ENCODE measurements at regions not wholly inside any gene's neighbourhood (a gene's known extent, or its start where the extent isn't known, plus 50 kb on each side); places are given as distances from the start of the nearest gene placed in this dataset.

DNA sequence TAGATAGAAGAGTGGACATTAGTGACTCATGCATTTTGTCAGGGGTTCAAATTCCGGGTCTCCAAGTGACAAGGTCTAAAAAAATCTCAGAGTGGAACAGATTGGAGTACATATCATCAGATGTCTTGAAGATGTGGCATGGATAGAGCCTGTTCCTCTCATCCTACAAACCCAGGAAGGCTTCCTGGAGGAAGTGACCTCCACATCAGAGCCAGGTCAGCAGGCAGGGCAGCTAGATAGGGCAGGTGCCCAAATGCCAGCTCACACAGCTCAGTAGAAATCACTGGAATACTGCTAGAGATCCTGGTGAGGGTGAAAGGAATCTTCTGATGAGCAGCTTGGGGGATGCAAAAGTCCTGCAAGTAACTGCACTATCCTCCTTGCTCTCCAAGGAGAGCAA, 196.6 kb upstream of the SDK2 start:
- H3K4me1 ChIP-seq (ENCODE audit: control insufficient read depth, insufficient read depth, low read length, poor library complexity, severe bottlenecking), result peaks cover under 1% of the 10 kb centered on the region
- ATAC-seq (ENCODE audit: low read depth in 2 of 2) (no peak), DNase-seq (no peak)
- Mint-ChIP-seq H3K4me1 (peaks cover 0 to 12% (median under 1%) of the 10 kb centered on the region in 4 donors), H3K9me3 (peaks cover 0 to 4% (median 0%) of the 10 kb centered on the region in 7 donors), H3K4me3 (no peak overlapping the region), H3K36me3 (no peaks in the 10 kb centered on the region), H3K27me3 (no peaks in the 10 kb centered on the region), H3K27ac (peak overlapping the region in 1 of 3 donors; percentile 29)
- H3K27ac ChIP-seq (ENCODE audit: insufficient read depth, low read length, poor library complexity, severe bottlenecking), result no peak overlapping the region
- no peaks in the 10 kb centered on the region for H3K9me3 ChIP-seq (ENCODE audit: control insufficient read depth in 2 of 2, low read length in 2 of 2)
- H3K27me3 ChIP-seq (ENCODE audit: control insufficient read depth, insufficient read depth, low read length), result no peaks in the 10 kb centered on the region
- no peaks in the 10 kb centered on the region for H3K36me3 ChIP-seq (ENCODE audit: control insufficient read depth, insufficient read depth, low read length)
- H3K4me3 ChIP-seq (ENCODE audit: low read depth, low read length), result no peak overlapping the region

DNA sequence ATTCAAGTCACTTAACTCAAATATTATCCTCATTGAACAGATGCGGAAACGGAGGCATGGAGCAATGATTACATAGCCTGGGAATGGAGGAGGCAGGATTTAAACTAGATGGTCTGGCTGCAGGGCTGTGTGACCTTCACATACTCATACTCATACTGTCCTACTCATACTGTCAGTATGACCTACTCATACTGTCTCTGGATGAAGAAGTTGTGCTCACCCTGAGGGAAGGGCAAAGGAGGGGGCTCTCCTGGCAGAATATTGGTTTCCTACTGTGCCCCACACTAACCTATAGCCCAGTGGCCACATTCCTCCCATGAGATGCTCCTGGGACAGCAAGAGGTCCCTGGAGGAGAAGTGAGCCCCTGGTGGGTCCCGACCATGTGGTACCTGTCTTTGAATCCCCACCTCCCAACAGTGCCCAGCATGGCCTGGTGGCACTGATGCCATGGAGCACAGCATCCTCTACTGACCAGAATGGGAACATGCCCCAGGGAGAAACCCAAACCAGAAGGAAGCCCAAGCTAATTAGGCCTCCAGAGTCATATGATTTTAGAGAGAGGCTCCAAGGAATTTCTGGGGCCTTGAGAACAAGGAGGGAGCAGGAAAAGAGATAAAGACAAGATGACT, 197.3 kb upstream of the SDK2 start:
- peak overlapping the region in 2 of 3 donors; percentile 58 to 78 for H3K27ac Mint-ChIP-seq
- no peaks in the 10 kb centered on the region for H3K9me3 ChIP-seq (ENCODE audit: control insufficient read depth in 2 of 2, low read length in 2 of 2)
- H3K4me3 ChIP-seq (ENCODE audit: low read depth, low read length), result no peak overlapping the region
- ATAC-seq (ENCODE audit: low read depth in 2 of 2) (no peak), DNase-seq (peak in 1 of 3 donors; percentile 20)
- no peaks in the 10 kb centered on the region for H3K36me3 Mint-ChIP-seq
- H3K27ac ChIP-seq (ENCODE audit: insufficient read depth, low read length, poor library complexity, severe bottlenecking), result no peak overlapping the region
- peaks cover 0 to 8% (median 0%) of the 10 kb centered on the region in 4 donors for H3K4me1 Mint-ChIP-seq
- H3K27me3 Mint-ChIP-seq, result peaks cover 2% of the 10 kb centered on the region
- peaks cover 0 to 3% (median 0%) of the 10 kb centered on the region in 7 donors for H3K9me3 Mint-ChIP-seq
- no peaks in the 10 kb centered on the region for H3K4me1 ChIP-seq (ENCODE audit: control insufficient read depth, insufficient read depth, low read length, poor library complexity, severe bottlenecking)
- H3K36me3 ChIP-seq (ENCODE audit: control insufficient read depth, insufficient read depth, low read length), result no peaks in the 10 kb centered on the region
- no peaks in the 10 kb centered on the region for H3K27me3 ChIP-seq (ENCODE audit: control insufficient read depth, insufficient read depth, low read length)
- H3K4me3 Mint-ChIP-seq, result no peak overlapping the region

DNA sequence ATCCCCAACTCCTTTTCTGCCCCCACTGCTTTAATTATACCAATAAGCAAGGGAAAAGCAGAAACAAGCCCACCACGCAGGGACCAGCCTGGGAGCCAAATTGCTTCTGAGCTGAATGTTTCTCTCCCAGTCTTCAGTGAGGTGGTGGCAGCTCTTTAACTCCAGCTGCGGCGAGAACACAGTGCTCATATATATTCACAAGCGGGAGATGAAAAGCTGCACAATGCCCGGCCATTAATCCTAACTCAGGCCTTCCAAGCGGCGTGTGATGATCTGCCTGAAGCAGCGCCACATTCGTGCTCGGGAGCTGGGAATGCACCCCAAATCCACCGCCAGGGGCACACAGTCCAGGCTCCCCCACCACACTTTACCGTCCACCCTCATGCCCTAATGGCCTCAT, 203.7 kb upstream of the SDK2 start:
- Mint-ChIP-seq H3K27me3 (peaks cover 5% of the 10 kb centered on the region), H3K4me1 (peaks cover 0 to 10% (median under 1%) of the 10 kb centered on the region in 4 donors), H3K27ac (no peak overlapping the region), H3K4me3 (no peak overlapping the region), H3K36me3 (no peaks in the 10 kb centered on the region), H3K9me3 (no peaks in the 10 kb centered on the region)
- Histone ChIP-seq H3K4me1 (ENCODE audit: control insufficient read depth, insufficient read depth, low read length, poor library complexity, severe bottlenecking) (no peaks in the 10 kb centered on the region), H3K4me3 (ENCODE audit: low read depth, low read length) (no peak overlapping the region), H3K27me3 (ENCODE audit: control insufficient read depth, insufficient read depth, low read length) (no peaks in the 10 kb centered on the region), H3K9me3 (ENCODE audit: control insufficient read depth in 2 of 2, low read length in 2 of 2) (no peaks in the 10 kb centered on the region), H3K36me3 (ENCODE audit: control insufficient read depth, insufficient read depth, low read length) (no peaks in the 10 kb centered on the region), H3K27ac (ENCODE audit: insufficient read depth, low read length, poor library complexity, severe bottlenecking) (no peak overlapping the region)
- no peak for DNase-seq
- no peak for ATAC-seq (ENCODE audit: low read depth in 2 of 2)

DNA sequence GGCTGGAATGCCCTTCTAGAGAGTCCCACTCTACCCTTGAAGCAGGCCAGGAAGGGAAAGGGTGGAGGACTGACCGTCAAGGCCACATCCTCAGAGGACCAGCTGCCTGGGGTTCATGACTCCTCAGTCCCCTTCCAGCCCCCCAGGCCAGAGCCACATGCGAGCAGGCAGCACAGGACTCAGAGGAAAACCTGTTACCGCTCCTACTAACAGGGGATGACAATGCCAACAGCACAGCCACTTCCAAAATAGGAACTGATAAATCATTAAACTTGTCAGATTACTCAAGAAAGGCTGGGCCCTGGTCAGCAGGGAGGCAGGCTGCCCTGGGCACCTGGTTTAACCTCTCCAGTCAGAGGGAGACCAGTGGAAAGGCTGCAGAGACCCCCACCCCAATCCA, 206.2 kb upstream of the SDK2 start:
- DNase-seq (no peak), ATAC-seq (ENCODE audit: low read depth in 2 of 2) (no peak)
- H3K4me3 Mint-ChIP-seq, result no peak overlapping the region
- H3K36me3 ChIP-seq (ENCODE audit: control insufficient read depth, insufficient read depth, low read length), result no peaks in the 10 kb centered on the region
- no peaks in the 10 kb centered on the region for H3K9me3 ChIP-seq (ENCODE audit: control insufficient read depth in 2 of 2, low read length in 2 of 2)
- no peaks in the 10 kb centered on the region for H3K4me1 ChIP-seq (ENCODE audit: control insufficient read depth, insufficient read depth, low read length, poor library complexity, severe bottlenecking)
- no peak overlapping the region for H3K27ac Mint-ChIP-seq
- peaks cover 0 to 8% (median 0%) of the 10 kb centered on the region in 7 donors for H3K9me3 Mint-ChIP-seq
- H3K27me3 ChIP-seq (ENCODE audit: control insufficient read depth, insufficient read depth, low read length), result no peaks in the 10 kb centered on the region
- H3K4me1 Mint-ChIP-seq, result peaks cover 0 to 10% (median under 1%) of the 10 kb centered on the region in 4 donors
- H3K36me3 Mint-ChIP-seq, result no peaks in the 10 kb centered on the region
- peaks cover 5% of the 10 kb centered on the region for H3K27me3 Mint-ChIP-seq
- no peak overlapping the region for H3K4me3 ChIP-seq (ENCODE audit: low read depth, low read length)
- H3K27ac ChIP-seq (ENCODE audit: insufficient read depth, low read length, poor library complexity, severe bottlenecking), result no peak overlapping the region

DNA sequence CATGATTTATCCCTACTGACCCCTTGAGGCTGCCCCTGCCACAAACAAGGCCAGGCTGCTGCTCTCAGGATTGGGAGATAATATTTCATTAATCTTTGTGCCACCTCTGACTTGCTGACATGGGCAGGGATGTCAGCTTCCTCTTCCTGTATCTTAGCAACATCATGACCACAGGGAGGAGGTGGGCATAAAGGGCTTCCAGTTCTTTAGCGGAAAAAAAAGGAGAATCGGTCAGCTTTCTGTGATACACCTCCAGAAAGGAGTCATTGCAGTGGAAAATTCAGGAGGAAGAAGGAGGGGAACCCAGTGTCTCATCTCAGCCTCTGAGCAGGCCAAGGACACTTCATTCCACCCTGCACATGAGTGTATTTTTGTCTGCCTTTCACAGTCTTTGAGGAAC, 206.8 kb upstream of the SDK2 start:
- H3K27me3 Mint-ChIP-seq, result peaks cover 5% of the 10 kb centered on the region
- ATAC-seq (ENCODE audit: low read depth in 2 of 2), result no peak
- H3K4me1 Mint-ChIP-seq, result peaks cover 0 to 10% (median under 1%) of the 10 kb centered on the region in 4 donors
- no peak for DNase-seq
- peaks cover 0 to 8% (median 0%) of the 10 kb centered on the region in 7 donors for H3K9me3 Mint-ChIP-seq
- H3K4me3 Mint-ChIP-seq, result no peak overlapping the region
- no peaks in the 10 kb centered on the region for H3K36me3 Mint-ChIP-seq
- H3K27ac ChIP-seq (ENCODE audit: insufficient read depth, low read length, poor library complexity, severe bottlenecking), result no peak overlapping the region
- H3K4me3 ChIP-seq (ENCODE audit: low read depth, low read length), result no peak overlapping the region
- peak overlapping the region in 2 of 3 donors; percentile 20 to 31 for H3K27ac Mint-ChIP-seq
- H3K4me1 ChIP-seq (ENCODE audit: control insufficient read depth, insufficient read depth, low read length, poor library complexity, severe bottlenecking), result no peaks in the 10 kb centered on the region
- H3K36me3 ChIP-seq (ENCODE audit: control insufficient read depth, insufficient read depth, low read length), result no peaks in the 10 kb centered on the region
- H3K27me3 ChIP-seq (ENCODE audit: control insufficient read depth, insufficient read depth, low read length), result no peaks in the 10 kb centered on the region
- H3K9me3 ChIP-seq (ENCODE audit: control insufficient read depth in 2 of 2, low read length in 2 of 2), result no peaks in the 10 kb centered on the region

GRCh38 chr17:73851921-73852320, 207.7 kb upstream of the SDK2 start:
- Mint-ChIP-seq H3K27ac (no peak overlapping the region), H3K4me3 (peak overlapping the region in 1 of 4 donors; percentile 27), H3K9me3 (peaks cover 0 to 8% (median 0%) of the 10 kb centered on the region in 7 donors), H3K27me3 (no peaks in the 10 kb centered on the region), H3K36me3 (no peaks in the 10 kb centered on the region), H3K4me1 (peaks cover 0 to 10% (median under 1%) of the 10 kb centered on the region in 4 donors)
- H3K4me3 ChIP-seq (ENCODE audit: low read depth, low read length), result no peak overlapping the region
- no peaks in the 10 kb centered on the region for H3K9me3 ChIP-seq (ENCODE audit: control insufficient read depth in 2 of 2, low read length in 2 of 2)
- no peak for DNase-seq
- H3K27ac ChIP-seq (ENCODE audit: insufficient read depth, low read length, poor library complexity, severe bottlenecking), result no peak overlapping the region
- no peaks in the 10 kb centered on the region for H3K27me3 ChIP-seq (ENCODE audit: control insufficient read depth, insufficient read depth, low read length)
- H3K4me1 ChIP-seq (ENCODE audit: control insufficient read depth, insufficient read depth, low read length, poor library complexity, severe bottlenecking), result no peaks in the 10 kb centered on the region
- no peaks in the 10 kb centered on the region for H3K36me3 ChIP-seq (ENCODE audit: control insufficient read depth, insufficient read depth, low read length)
- no peak for ATAC-seq (ENCODE audit: low read depth in 2 of 2)

DNA sequence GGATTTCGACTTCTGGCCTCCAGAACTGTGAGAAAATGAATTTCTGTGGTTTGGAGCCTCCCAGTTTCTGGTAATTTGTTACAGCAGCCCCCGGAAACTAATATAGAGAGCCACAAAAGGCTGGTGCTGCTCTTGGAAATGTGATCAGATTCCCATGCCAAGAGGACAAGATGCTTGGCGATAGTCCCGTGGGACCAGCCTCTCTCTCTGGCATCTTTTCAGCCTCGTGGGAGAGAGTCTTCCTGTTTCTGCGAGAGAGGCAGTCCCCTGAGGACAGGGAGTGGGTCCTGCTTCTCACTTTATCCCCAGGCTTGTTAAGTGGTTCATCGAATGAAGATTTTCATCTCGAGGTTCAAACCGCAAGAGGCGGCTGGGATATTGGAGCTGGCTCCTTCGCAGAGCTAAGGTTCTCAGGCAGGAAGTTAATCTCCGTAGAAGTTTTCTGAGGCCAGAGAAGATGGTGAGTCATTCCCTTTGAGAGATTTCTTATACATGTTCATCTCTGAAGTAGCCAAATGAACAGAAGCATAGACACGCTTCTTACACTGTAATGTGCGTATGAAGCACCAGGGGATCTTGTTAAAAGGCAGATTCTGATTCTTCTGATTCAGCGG, 211.6 kb upstream of the SDK2 start:
- Mint-ChIP-seq H3K27ac (no peak overlapping the region), H3K4me1 (peaks cover 0 to 8% (median under 1%) of the 10 kb centered on the region in 4 donors), H3K9me3 (peaks cover 0 to 8% (median 1%) of the 10 kb centered on the region in 7 donors), H3K4me3 (no peak overlapping the region), H3K36me3 (no peaks in the 10 kb centered on the region), H3K27me3 (no peaks in the 10 kb centered on the region)
- H3K9me3 ChIP-seq (ENCODE audit: control insufficient read depth in 2 of 2, low read length in 2 of 2), result no peaks in the 10 kb centered on the region
- H3K4me1 ChIP-seq (ENCODE audit: control insufficient read depth, insufficient read depth, low read length, poor library complexity, severe bottlenecking), result no peaks in the 10 kb centered on the region
- no peak for ATAC-seq (ENCODE audit: low read depth in 2 of 2)
- no peak for DNase-seq
- H3K27ac ChIP-seq (ENCODE audit: insufficient read depth, low read length, poor library complexity, severe bottlenecking), result no peak overlapping the region
- H3K4me3 ChIP-seq (ENCODE audit: low read depth, low read length), result no peak overlapping the region
- no peaks in the 10 kb centered on the region for H3K27me3 ChIP-seq (ENCODE audit: control insufficient read depth, insufficient read depth, low read length)
- no peaks in the 10 kb centered on the region for H3K36me3 ChIP-seq (ENCODE audit: control insufficient read depth, insufficient read depth, low read length)

- Histone ChIP-seq H3K36me3 (ENCODE audit: control insufficient read depth, insufficient read depth, low read length) (no peaks in the 10 kb centered on the region), H3K4me1 (ENCODE audit: control insufficient read depth, insufficient read depth, low read length, poor library complexity, severe bottlenecking) (no peaks in the 10 kb centered on the region), H3K27me3 (ENCODE audit: control insufficient read depth, insufficient read depth, low read length) (no peaks in the 10 kb centered on the region), H3K9me3 (ENCODE audit: control insufficient read depth in 2 of 2, low read length in 2 of 2) (no peaks in the 10 kb centered on the region), H3K4me3 (ENCODE audit: low read depth, low read length) (no peak overlapping the region), H3K27ac (ENCODE audit: insufficient read depth, low read length, poor library complexity, severe bottlenecking) (no peak overlapping the region)
- Mint-ChIP-seq H3K4me3 (no peak overlapping the region), H3K27ac (no peak overlapping the region), H3K4me1 (peaks cover 0 to 2% (median 0%) of the 10 kb centered on the region in 4 donors), H3K9me3 (peaks cover 0 to 8% (median 1%) of the 10 kb centered on the region in 7 donors), H3K27me3 (no peaks in the 10 kb centered on the region), H3K36me3 (no peaks in the 10 kb centered on the region)
- DNase-seq, result no peak
- ATAC-seq (ENCODE audit: low read depth in 2 of 2), result no peak
Observed at GRCh38 chr17:73856556-73856955, 212.3 kb upstream of the SDK2 start.
